Esophagus muscularis mucosa (tissue), 4 donors: ENCODE measurements at regions not wholly inside any gene's neighbourhood (a gene's known extent, or its start where the extent isn't known, plus 50 kb on each side); places are given as distances from the start of the nearest gene placed in this dataset.

ENCODE experiments used
- DNase-seq: peaks from one replicate; pipeline ENCODE4 v3.0.0-alpha.2; 2017; ENCODE audit errors: extremely low spot score
- H3K27ac ChIP-seq, 4 donors: fragments of 200-600 bp; sonication (generic); replicated peaks in 1 of 4; 1 replicate in 3 of 4; 2 replicates in 1 of 4; pipeline ENCODE4 v1.5.1; 2016 to 2019; ENCODE audit warnings: mild to moderate bottlenecking in 1 of 4
- H3K27me3 ChIP-seq, 4 donors: fragments of 200-600 bp; sonication (generic); one replicate each; pipeline versions ENCODE4 v1.5.1 to v1.6.0; 2016 to 2019
- H3K36me3 ChIP-seq, 4 donors: fragments of 200-600 bp; sonication (generic); one replicate each; pipeline ENCODE4 v1.5.1; 2016 to 2019
- H3K4me1 ChIP-seq, 4 donors: fragments of 200-600 bp; sonication (generic); one replicate each; pipeline ENCODE4 v1.5.1; 2016 to 2019
- H3K4me3 ChIP-seq, 4 donors: fragments of 200-600 bp; sonication (generic); 1 replicate in 2 of 4; 2 replicates in 2 of 4; pipeline ENCODE4 v1.5.1; 2016 to 2019; ENCODE audit warnings: mild to moderate bottlenecking in 4 of 4, moderate library complexity in 1 of 4
- H3K9me3 ChIP-seq, 4 donors: fragments of 200-600 bp; sonication (generic); 1 replicate in 3 of 4; 2 replicates in 1 of 4; pipeline ENCODE4 v1.5.1; 2016 to 2019
- EP300 ChIP-seq: sonication (generic); formaldehyde crosslinking; IDR thresholded peaks from one replicate; pipeline ENCODE4 v1.6.1; 2017; ENCODE audit warnings: antibody characterized with exemption
- POLR2A ChIP-seq: fragments of 450-650 bp; IDR thresholded peaks from one replicate; pipeline ENCODE4 v1.6.1; 2017; ENCODE audit warnings: antibody characterized with exemption, moderate library complexity, mild to moderate bottlenecking, low read depth
- POLR2AphosphoS5 ChIP-seq, 2 donors: sonication (generic); formaldehyde crosslinking; IDR thresholded peaks; one replicate each; pipeline ENCODE4 v1.6.1; 2017; ENCODE audit warnings: antibody characterized with exemption in 2 of 2
- WGBS: methylation state at CpG from one replicate; pipeline ENCODE4 v1.1.5; 2018; 5-methylcytosine and 5-hydroxymethylcytosine counted together
- intact Hi-C: fragments of 100-400 bp; cut with DNase I; formaldehyde crosslinking; loops from one replicate; pipeline ENCODE4 v1.15.1; 2023
- small RNA-seq, 3 donors: library from RNA; depleted of rRNA; stranded (forward); fragments of <200 nt; gene quantifications; one replicate each; pipeline ENCODE3, GENCODE V24; 2016
- TF ChIP-seq, protein P1 (sequence below), 3 experiments: fragments of 200-600 bp in 2 of 3; fragments of 450-650 bp in 1 of 3; sonication (generic) in 2 of 3; IDR thresholded peaks; one replicate each; pipeline ENCODE4 v1.5.1; 2017 to 2019; ENCODE audit warnings: antibody characterized with exemption in 3 of 3, mild to moderate bottlenecking in 2 of 3, moderate library complexity in 1 of 3

DNA sequence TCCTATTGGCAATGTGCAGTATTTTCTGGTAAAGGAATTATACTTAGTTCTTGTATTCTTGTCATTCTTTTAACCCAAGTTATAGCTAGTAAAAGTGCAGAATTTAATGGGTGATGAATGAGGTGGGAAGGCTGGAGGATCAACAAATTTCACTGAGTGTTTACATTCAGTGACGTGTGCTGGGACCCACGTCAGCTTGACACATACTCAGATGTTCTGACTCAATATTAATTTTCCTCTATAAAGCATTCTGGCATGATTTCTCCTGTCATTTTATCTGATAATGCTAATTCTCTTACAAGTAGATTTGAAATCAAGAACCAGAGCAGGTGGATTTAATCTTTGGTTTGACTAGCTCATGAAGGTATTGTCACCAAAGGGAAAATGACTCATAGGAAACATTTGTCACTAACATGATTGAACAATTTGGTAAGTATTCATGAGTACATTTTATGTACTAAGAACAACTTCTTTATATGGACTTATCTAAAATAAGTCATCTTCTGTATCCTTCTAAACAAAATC, 71.0 kb upstream of the SYNPR start:
- WGBS, result 26% methylated on average over 2 of the region's 2 CpGs
- TF ChIP-seq, protein P1, sequence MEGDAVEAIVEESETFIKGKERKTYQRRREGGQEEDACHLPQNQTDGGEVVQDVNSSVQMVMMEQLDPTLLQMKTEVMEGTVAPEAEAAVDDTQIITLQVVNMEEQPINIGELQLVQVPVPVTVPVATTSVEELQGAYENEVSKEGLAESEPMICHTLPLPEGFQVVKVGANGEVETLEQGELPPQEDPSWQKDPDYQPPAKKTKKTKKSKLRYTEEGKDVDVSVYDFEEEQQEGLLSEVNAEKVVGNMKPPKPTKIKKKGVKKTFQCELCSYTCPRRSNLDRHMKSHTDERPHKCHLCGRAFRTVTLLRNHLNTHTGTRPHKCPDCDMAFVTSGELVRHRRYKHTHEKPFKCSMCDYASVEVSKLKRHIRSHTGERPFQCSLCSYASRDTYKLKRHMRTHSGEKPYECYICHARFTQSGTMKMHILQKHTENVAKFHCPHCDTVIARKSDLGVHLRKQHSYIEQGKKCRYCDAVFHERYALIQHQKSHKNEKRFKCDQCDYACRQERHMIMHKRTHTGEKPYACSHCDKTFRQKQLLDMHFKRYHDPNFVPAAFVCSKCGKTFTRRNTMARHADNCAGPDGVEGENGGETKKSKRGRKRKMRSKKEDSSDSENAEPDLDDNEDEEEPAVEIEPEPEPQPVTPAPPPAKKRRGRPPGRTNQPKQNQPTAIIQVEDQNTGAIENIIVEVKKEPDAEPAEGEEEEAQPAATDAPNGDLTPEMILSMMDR (IDR thresholded peaks at IDR 0.05), result no peak
- no peak for TF ChIP-seq EP300
- no peak for TF ChIP-seq POLR2AphosphoS5 (IDR thresholded peaks at IDR 0.05)
- TF ChIP-seq POLR2A, result no peak
- intact Hi-C loops, result no loop called here

DNA sequence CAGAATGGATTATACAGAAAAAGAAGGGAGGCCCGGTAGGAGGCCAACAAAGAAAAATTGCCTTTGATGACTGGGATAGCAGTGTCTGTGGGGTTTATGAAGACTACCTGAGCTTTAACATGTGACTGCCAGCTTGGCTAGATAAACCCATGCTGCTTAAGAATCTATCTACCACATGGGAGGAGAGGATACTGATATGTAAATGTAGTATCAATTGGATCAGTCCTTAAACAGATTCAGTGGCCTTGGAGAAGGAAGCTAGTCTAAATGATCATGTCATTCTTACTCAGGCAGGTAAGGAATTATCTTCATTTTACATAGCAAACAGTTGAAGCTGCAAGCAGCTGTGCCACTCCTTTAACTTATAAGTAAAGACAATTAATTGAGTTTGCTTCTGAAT, 50.0 kb upstream of the SYNPR start:
- Histone ChIP-seq H3K9me3 (no peaks in the 10 kb centered on the region), H3K4me1 (no peaks in the 10 kb centered on the region), H3K27ac (no peak overlapping the region), H3K36me3 (no peaks in the 10 kb centered on the region), H3K27me3 (peaks cover 0 to 9% (median 0%) of the 10 kb centered on the region in 4 donors), H3K4me3 (no peak overlapping the region)
- intact Hi-C loops, result no loop called here
- TF ChIP-seq, protein P1 (IDR thresholded peaks at IDR 0.05), result no peak
- TF ChIP-seq POLR2A (no peak), EP300 (no peak), POLR2AphosphoS5 (IDR thresholded peaks at IDR 0.05) (no peak)
- WGBS, result 70% methylated on average over 1 of the region's 1 CpG
- DNase-seq, result no peak

More for the DNA sequence above, 71.0 kb upstream of the SYNPR start:
- peaks cover 0 to 17% (median 0%) of the 10 kb centered on the region in 4 donors for H3K27me3 ChIP-seq
- DNase-seq, result no peak
- H3K36me3 ChIP-seq, result no peaks in the 10 kb centered on the region
- no peak overlapping the region for H3K4me3 ChIP-seq
- H3K4me1 ChIP-seq, result no peaks in the 10 kb centered on the region
- no peak overlapping the region for H3K27ac ChIP-seq
- H3K9me3 ChIP-seq, result no peaks in the 10 kb centered on the region

Small RNA genes lying in the stretch of these regions (small RNA-seq; reads per million reads assigned to genes)
- 0 reads per million in 3 donors for gene UBL5P3
